ENCODE measurements at regions not wholly inside any gene's neighbourhood (a gene's known extent, or its start where the extent isn't known, plus 50 kb on each side); places are given as distances from the start of the nearest gene placed in this dataset.

- peak; percentile 50; the same call in 1 of the 2 replicates for TF ChIP-seq ZNF609 (CRISPR knock-in tag; IDR thresholded peaks at IDR 0.05; ENCODE audit: borderline replicate concordance)
- TF ChIP-seq NFKBIZ (CRISPR knock-in tag; IDR thresholded peaks at IDR 0.05): 0 out of 2 replicates have a peak, but pooled peaks have one; percentile 56
- TF ChIP-seq ZKSCAN5 (CRISPR knock-in tag; IDR thresholded peaks at IDR 0.05): no peak
- TF ChIP-seq, protein P1, sequence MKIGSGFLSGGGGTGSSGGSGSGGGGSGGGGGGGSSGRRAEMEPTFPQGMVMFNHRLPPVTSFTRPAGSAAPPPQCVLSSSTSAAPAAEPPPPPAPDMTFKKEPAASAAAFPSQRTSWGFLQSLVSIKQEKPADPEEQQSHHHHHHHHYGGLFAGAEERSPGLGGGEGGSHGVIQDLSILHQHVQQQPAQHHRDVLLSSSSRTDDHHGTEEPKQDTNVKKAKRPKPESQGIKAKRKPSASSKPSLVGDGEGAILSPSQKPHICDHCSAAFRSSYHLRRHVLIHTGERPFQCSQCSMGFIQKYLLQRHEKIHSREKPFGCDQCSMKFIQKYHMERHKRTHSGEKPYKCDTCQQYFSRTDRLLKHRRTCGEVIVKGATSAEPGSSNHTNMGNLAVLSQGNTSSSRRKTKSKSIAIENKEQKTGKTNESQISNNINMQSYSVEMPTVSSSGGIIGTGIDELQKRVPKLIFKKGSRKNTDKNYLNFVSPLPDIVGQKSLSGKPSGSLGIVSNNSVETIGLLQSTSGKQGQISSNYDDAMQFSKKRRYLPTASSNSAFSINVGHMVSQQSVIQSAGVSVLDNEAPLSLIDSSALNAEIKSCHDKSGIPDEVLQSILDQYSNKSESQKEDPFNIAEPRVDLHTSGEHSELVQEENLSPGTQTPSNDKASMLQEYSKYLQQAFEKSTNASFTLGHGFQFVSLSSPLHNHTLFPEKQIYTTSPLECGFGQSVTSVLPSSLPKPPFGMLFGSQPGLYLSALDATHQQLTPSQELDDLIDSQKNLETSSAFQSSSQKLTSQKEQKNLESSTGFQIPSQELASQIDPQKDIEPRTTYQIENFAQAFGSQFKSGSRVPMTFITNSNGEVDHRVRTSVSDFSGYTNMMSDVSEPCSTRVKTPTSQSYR (CRISPR knock-in tag; IDR thresholded peaks at IDR 0.05; ENCODE audit: borderline replicate concordance): peak; percentile 96
- no peak for TF ChIP-seq FOXM1 (CRISPR knock-in tag; IDR thresholded peaks at IDR 0.05)
- TF ChIP-seq CEBPZ (IDR thresholded peaks at IDR 0.05; ENCODE audit: low read length): no peak
- peak; percentile 61 for TF ChIP-seq SAP130 (CRISPR knock-in tag; IDR thresholded peaks at IDR 0.05; ENCODE audit: low read depth)
Observed at GRCh38 chr3:177338697-177339219, 141.5 kb upstream of the TBL1XR1 start (continued).
